Muscle layer of duodenum (tissue), 2 donors: ENCODE measurements at regions not wholly inside any gene's neighbourhood (a gene's known extent, or its start where the extent isn't known, plus 50 kb on each side); places are given as distances from the start of the nearest gene placed in this dataset.

Experiments
- H3K27ac ChIP-seq: one replicate; pipeline ENCODE4 v1.7.0; 2013; ENCODE audit warnings: mild to moderate bottlenecking, low read length
- H3K27me3 ChIP-seq: one replicate; pipeline ENCODE4 v1.7.0; 2013; ENCODE audit warnings: low read depth, mild to moderate bottlenecking, control low read depth, low read length
- H3K36me3 ChIP-seq, 2 donors: one replicate each; pipeline ENCODE4 v1.7.0; 2013; ENCODE audit warnings: low read length in 2 of 2, control low read depth in 1 of 2, mild to moderate bottlenecking in 1 of 2; ENCODE audit not compliant: insufficient read depth in 2 of 2, control insufficient read depth in 1 of 2
- H3K4me1 ChIP-seq, 2 donors: one replicate each; pipeline ENCODE4 v1.7.0; 2013; ENCODE audit warnings: low read length in 2 of 2, mild to moderate bottlenecking in 2 of 2, control low read depth in 1 of 2, moderate library complexity in 1 of 2; ENCODE audit not compliant: insufficient read depth in 2 of 2, control insufficient read depth in 1 of 2
- H3K4me3 ChIP-seq, 2 donors: one replicate each; pipeline ENCODE4 v1.7.0; 2013; ENCODE audit warnings: low read length in 2 of 2, low read depth in 1 of 2, mild to moderate bottlenecking in 1 of 2
- H3K9me3 ChIP-seq, 2 donors: one replicate each; pipeline ENCODE4 v1.7.0; 2013; ENCODE audit warnings: low read length in 2 of 2, control low read depth in 1 of 2, mild to moderate bottlenecking in 1 of 2; ENCODE audit not compliant: control insufficient read depth in 1 of 2
- donor health status: healthy.

- H3K27ac ChIP-seq: no peak overlapping the region
- no peaks in the 10 kb centered on the region for H3K9me3 ChIP-seq
- no peak overlapping the region for H3K4me3 ChIP-seq
- no peaks in the 10 kb centered on the region for H3K4me1 ChIP-seq
- H3K36me3 ChIP-seq: no peaks in the 10 kb centered on the region
- H3K27me3 ChIP-seq: no peaks in the 10 kb centered on the region
These were observed 425.8 kb upstream of the BOD1L1 start for GRCh38 chr4:14053291-14053690.

- no peaks in the 10 kb centered on the region for H3K9me3 ChIP-seq
- H3K4me3 ChIP-seq: no peak overlapping the region
- no peaks in the 10 kb centered on the region for H3K27me3 ChIP-seq
- no peak overlapping the region for H3K27ac ChIP-seq
- no peaks in the 10 kb centered on the region for H3K36me3 ChIP-seq
- no peaks in the 10 kb centered on the region for H3K4me1 ChIP-seq
These were observed 426.9 kb upstream of the BOD1L1 start for GRCh38 chr4:14054391-14054790.

- no peaks in the 10 kb centered on the region for H3K9me3 ChIP-seq
- H3K27ac ChIP-seq: no peak overlapping the region
- no peaks in the 10 kb centered on the region for H3K27me3 ChIP-seq
- H3K4me1 ChIP-seq: no peaks in the 10 kb centered on the region
- H3K36me3 ChIP-seq: no peaks in the 10 kb centered on the region
- H3K4me3 ChIP-seq: no peak overlapping the region
These were observed 431.5 kb upstream of the BOD1L1 start for GRCh38 chr4:14059006-14059405.

- Histone ChIP-seq H3K4me3 (no peak overlapping the region), H3K4me1 (no peaks in the 10 kb centered on the region), H3K27me3 (no peaks in the 10 kb centered on the region), H3K27ac (no peak overlapping the region), H3K9me3 (no peaks in the 10 kb centered on the region), H3K36me3 (no peaks in the 10 kb centered on the region)
These were observed 437.5 kb upstream of the BOD1L1 start for GRCh38 chr4:14064984-14065383.

GRCh38 chr4:14065406-14065805 lies 437.9 kb upstream of the BOD1L1 start:
- Histone ChIP-seq H3K9me3 (no peaks in the 10 kb centered on the region), H3K4me1 (no peaks in the 10 kb centered on the region), H3K4me3 (no peak overlapping the region), H3K27me3 (no peaks in the 10 kb centered on the region), H3K27ac (no peak overlapping the region), H3K36me3 (no peaks in the 10 kb centered on the region)

GRCh38 chr4:14066979-14067378 lies 439.5 kb upstream of the BOD1L1 start:
- H3K36me3 ChIP-seq: no peaks in the 10 kb centered on the region
- H3K4me1 ChIP-seq: no peaks in the 10 kb centered on the region
- H3K27ac ChIP-seq: no peak overlapping the region
- H3K27me3 ChIP-seq: no peaks in the 10 kb centered on the region
- no peak overlapping the region for H3K4me3 ChIP-seq
- H3K9me3 ChIP-seq: peaks cover 7 to 8% of the 10 kb centered on the region in 2 donors

GRCh38 chr4:14069886-14070285 lies 442.4 kb upstream of the BOD1L1 start:
- H3K27ac ChIP-seq: no peak overlapping the region
- no peaks in the 10 kb centered on the region for H3K36me3 ChIP-seq
- H3K4me3 ChIP-seq: no peak overlapping the region
- H3K9me3 ChIP-seq: peaks cover 18 to 23% of the 10 kb centered on the region in 2 donors
- no peaks in the 10 kb centered on the region for H3K27me3 ChIP-seq
- no peaks in the 10 kb centered on the region for H3K4me1 ChIP-seq

GRCh38 chr4:14070289-14070880 lies 442.9 kb upstream of the BOD1L1 start:
- Histone ChIP-seq H3K4me3 (no peak overlapping the region), H3K4me1 (no peaks in the 10 kb centered on the region), H3K9me3 (peaks cover 18 to 23% of the 10 kb centered on the region in 2 donors), H3K36me3 (no peaks in the 10 kb centered on the region), H3K27ac (no peak overlapping the region), H3K27me3 (no peaks in the 10 kb centered on the region)

GRCh38 chr4:14072506-14072905 lies 445.0 kb upstream of the BOD1L1 start:
- Histone ChIP-seq H3K9me3 (peaks cover 18 to 23% of the 10 kb centered on the region in 2 donors), H3K4me1 (no peaks in the 10 kb centered on the region), H3K27me3 (no peaks in the 10 kb centered on the region), H3K27ac (no peak overlapping the region), H3K36me3 (no peaks in the 10 kb centered on the region), H3K4me3 (peak overlapping the region in 1 of 2 donors; percentile 15)

- Histone ChIP-seq H3K4me3 (no peak overlapping the region), H3K4me1 (no peaks in the 10 kb centered on the region), H3K27ac (no peak overlapping the region), H3K9me3 (peaks cover 11 to 16% of the 10 kb centered on the region in 2 donors), H3K27me3 (no peaks in the 10 kb centered on the region), H3K36me3 (no peaks in the 10 kb centered on the region)
These were observed 449.3 kb upstream of the BOD1L1 start for GRCh38 chr4:14076776-14077175.

- Histone ChIP-seq H3K27me3 (no peaks in the 10 kb centered on the region), H3K4me1 (no peaks in the 10 kb centered on the region), H3K27ac (no peak overlapping the region), H3K4me3 (no peak overlapping the region), H3K9me3 (peaks cover under 1% of the 10 kb centered on the region in 2 donors), H3K36me3 (no peaks in the 10 kb centered on the region)
These were observed 450.8 kb upstream of the BOD1L1 start for GRCh38 chr4:14078326-14078725.

- no peaks in the 10 kb centered on the region for H3K36me3 ChIP-seq
- H3K27ac ChIP-seq: no peak overlapping the region
- no peak overlapping the region for H3K4me3 ChIP-seq
- H3K27me3 ChIP-seq: no peaks in the 10 kb centered on the region
- H3K9me3 ChIP-seq: no peaks in the 10 kb centered on the region
- no peaks in the 10 kb centered on the region for H3K4me1 ChIP-seq
These were observed 452.1 kb upstream of the BOD1L1 start for GRCh38 chr4:14079601-14080000.
